SW480 (cell line): ENCODE measurements at regions not wholly inside any gene's neighbourhood (a gene's known extent, or its start where the extent isn't known, plus 50 kb on each side); places are given as distances from the start of the nearest gene placed in this dataset.

ENCODE experiments used
- DNase-seq: peaks from one replicate; pipeline ENCODE4 v3.0.0-alpha.2; 2016; ENCODE audit warnings: low spot score

DNA sequence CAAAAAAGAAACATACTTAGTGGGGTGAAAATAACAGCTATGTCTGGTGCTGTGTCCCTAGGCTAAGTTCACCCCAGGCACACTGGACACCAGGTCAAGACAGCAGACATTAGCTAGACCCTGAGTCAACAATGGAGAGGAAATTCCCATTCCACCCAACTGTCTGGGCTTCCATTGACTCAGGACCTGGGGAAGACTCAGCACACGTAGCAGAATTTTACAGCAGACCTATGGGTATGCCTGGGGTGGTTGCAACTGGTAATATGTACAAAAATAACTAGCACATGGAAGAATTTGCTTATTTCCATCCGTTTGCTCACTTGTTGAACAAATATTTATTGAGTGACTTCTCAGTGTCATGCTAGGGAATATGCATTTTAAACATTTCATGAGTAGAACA lies 117.0 kb downstream of the GAS1 start:
- no peak for DNase-seq

- DNase-seq: no peak
These were observed 117.7 kb downstream of the GAS1 start for GRCh38 chr9:86829496-86830046.

DNA sequence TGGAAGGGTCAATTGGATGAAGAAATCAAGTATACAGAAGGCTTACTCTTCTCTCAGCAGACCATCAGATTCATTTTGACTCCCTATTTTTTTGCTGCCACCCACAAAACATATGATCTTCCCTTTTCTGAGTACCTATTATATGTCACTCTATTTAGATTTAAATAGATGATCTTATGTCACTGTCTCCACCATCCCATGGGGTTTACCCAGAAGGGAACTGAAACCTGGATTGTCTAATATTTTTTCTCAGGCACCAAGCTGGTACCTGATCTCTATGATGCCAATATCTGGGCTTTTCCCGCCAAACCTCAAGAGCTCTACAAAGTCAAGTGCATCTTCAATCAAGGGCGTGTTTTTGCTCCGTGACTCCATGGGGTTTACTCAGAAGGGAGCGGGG lies 118.7 kb downstream of the GAS1 start:
- no peak for DNase-seq

GRCh38 chr9:86827893-86828292 lies 119.4 kb downstream of the GAS1 start:
- DNase-seq: no peak

DNA sequence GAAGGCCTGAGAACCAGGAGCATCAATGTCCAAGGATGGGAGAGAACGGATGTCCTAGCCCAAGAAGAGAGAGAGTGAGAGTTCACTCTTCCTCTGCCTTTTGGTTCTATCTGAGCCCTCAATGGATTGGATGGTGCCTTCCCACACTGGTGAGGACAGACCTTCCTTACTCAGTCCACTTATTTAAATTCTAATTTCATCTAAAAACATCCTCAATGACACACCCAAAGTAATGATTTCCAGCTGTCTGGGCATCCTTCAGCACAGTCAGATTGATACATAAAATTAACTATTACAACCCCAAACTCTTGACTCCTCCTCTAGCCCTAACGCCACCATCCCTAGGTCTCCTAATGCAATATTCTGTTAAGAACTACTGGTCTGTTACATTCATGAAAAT lies 122.0 kb downstream of the GAS1 start:
- DNase-seq: no peak

GRCh38 chr9:86822006-86822801 lies 125.1 kb downstream of the GAS1 start:
- no peak for DNase-seq

GRCh38 chr9:86821006-86821845 lies 126.1 kb downstream of the GAS1 start:
- no peak for DNase-seq

DNA sequence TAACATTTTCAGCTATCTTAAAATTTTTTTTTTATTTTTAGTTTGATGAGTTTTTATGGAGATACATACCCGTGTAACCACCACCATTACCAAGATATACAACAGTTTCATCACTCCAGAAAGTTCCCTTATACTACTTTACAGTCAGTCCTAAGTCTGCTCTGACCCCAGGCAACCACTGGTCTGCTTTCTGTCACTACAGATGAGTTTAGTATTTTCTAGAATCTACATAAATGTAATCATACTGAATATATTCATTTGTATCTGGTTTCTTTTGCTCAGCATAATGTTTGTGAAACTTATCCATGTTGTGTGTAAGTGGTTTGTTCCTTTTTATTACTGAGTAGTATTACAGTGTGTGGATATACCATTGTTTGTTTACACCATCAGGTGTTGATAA lies 127.8 kb downstream of the GAS1 start:
- DNase-seq: no peak

DNA sequence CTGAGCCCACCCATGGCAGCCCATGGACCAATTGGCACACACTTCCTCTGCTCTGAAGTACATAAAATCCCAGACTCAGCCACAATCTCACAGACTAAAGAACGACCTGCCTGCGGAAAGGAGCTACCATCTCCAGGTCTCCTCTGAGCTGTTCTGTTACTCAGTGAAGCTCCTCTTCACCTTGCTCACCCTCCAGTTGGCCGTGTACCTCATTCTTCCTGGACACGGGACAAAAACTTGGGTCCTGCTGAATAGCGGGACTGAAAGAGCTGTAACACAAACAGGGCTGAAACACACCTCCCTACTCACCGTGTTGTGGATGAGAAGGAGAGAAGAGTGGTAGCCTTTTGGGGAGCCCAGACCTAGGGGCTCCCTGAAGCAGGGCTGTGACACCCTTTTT lies 128.7 kb downstream of the GAS1 start:
- DNase-seq: no peak

DNA sequence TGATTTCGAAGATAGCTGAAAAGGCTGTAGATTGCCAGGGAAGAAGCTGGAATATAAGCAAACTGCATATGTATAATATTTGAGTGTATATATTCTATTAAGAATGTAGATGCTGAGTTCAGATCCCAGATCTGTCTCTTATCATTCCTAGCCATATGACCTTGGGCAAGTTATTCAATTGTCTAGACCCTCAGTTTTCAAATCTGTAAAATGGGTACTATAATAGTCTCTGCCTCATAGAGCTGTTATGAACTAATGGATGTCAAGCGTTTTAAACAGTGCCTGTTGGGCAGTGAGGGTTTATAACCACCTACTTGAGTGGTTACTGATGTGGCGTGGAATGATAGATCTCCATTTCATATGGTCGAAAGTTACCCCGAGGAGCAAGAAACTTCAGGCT lies 130.4 kb downstream of the GAS1 start:
- DNase-seq: no peak

DNA sequence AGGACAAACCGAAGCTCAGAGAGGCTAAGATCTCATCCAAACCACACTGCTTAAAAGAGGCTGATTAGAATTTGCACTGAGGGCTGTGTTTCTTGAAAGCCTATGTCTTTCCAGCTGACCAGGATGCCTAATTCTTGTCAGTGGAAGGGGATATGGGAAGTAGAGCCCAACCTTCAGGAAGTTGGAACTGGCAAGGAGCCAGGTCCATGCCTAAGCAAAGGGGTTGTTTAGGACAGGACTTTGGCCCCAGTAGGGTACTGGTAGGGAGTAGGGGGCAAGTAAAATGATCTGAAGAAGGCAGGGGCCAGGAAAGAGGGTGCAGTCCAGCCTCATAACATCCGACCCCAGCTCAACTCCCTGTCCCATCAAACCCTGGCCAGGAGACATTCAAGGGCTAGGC lies 130.9 kb downstream of the GAS1 start:
- no peak for DNase-seq

DNA sequence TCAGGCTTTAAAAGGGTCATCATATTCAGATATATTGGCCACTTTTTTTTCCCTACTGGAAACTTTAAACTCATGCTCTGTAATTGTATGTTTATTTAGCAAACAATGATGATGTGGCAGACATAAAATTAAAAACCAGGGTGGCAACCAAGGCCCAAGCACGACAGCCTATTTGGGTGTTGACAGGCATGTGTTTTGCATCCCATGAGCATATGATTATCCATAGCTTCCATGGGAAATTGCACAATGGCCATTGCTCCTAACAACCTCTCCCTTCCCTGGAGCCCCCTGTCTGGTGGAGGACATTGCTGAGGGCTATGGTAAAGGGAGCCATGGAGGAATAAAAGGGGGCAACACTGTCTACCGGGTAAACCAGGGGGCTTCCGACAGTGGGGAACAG lies 134.7 kb downstream of the GAS1 start:
- DNase-seq: no peak

- DNase-seq: no peak
These were observed 137.4 kb downstream of the GAS1 start for GRCh38 chr9:86809759-86810367.

DNA sequence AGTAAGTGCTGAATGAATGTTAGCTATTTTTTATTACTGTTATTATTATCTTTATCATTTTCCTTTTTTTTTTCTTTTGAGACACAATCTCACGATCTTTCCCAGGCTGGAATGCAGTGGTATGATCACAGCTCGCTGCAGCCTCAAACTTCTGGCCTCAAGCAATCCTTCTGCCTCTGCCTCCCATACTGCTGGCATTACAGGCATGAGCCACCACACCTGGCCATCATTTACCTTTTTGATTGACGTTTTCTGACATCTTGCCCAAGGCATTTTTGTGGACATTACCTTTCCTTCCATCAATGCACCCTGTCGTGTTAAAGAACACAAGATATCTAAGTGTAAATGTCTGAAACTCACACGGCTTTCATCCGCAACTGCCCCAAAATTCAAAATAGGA lies 138.2 kb downstream of the GAS1 start:
- DNase-seq: no peak

- no peak for DNase-seq
These were observed 139.8 kb downstream of the GAS1 start for GRCh38 chr9:86807367-86807976.

DNA sequence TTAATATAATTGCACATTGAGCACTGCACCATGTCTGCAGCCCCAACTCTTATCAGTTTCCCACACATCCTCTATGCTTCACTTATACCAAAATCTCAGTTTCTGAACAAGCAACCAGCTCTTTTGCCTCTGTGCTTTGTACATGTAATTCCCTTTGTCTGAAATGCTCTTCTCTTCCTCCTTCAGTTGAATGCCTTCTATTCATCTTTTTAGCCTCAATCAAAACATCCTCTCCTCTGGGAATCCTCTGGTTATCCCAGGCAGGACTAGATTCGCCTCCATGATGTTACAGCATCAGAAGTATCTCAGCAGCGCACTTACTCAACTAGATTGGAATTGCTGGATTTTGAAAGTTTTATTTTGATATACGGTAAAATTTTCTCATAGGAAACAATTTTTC lies 143.3 kb downstream of the GAS1 start:
- no peak for DNase-seq

- DNase-seq: no peak
These were observed 144.2 kb downstream of the GAS1 start for GRCh38 chr9:86802900-86803673.

- DNase-seq: no peak
These were observed 146.1 kb downstream of the GAS1 start for GRCh38 chr9:86801246-86801645.

DNA sequence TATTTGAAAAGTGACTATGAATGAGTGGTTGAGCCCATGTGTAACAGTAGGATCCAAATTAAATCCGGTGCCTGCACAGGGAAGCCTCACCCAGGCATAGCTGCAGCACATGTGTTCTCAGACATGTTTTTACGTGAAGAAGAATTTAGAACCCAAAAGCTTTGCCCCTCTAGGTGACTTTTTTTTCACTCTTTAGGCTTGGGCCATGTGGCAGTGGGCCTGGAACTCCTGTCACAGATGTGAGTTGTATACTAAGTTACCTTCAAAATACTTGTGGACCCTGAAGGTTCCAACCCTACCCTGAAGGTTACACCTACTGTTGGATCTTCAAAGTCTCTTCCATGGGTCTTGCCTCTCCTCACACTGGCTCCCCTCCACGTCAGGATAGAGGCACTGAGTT lies 146.6 kb downstream of the GAS1 start:
- DNase-seq: no peak

DNA sequence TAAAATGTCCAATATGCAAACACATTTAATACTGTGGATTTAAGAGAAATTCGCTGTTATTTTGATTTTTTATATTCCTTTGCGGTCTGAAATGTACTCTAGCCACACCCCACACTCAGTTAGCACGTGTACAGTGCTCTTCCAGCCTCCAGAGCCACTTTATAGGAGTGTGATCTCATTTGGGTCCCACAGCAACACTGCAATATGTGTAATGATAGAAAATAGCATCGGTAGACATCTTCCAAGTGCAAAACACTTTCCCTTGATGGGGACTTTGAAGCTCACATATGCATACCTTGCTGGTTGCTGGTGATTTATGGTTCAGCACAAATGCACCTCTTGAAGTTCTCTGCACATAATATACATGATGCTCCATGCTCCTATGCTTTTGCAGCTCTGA lies 148.3 kb downstream of the GAS1 start:
- DNase-seq: no peak

- DNase-seq: no peak
These were observed 150.6 kb downstream of the GAS1 start for GRCh38 chr9:86796666-86797065.
